Muscle layer of colon (tissue), 2 donors: ENCODE measurements at regions not wholly inside any gene's neighbourhood (a gene's known extent, or its start where the extent isn't known, plus 50 kb on each side); places are given as distances from the start of the nearest gene placed in this dataset.

Experiments
- H3K27ac ChIP-seq: one replicate; pipeline ENCODE4 v1.7.0; 2013; ENCODE audit warnings: low read depth, mild to moderate bottlenecking, low read length, moderate library complexity
- H3K27me3 ChIP-seq, 2 donors: one replicate each; pipeline ENCODE4 v1.7.0; 2013; ENCODE audit warnings: low read length in 2 of 2, mild to moderate bottlenecking in 2 of 2; ENCODE audit not compliant: insufficient read depth in 2 of 2, control insufficient read depth in 1 of 2
- H3K36me3 ChIP-seq: one replicate; pipeline ENCODE4 v1.7.0; 2013; ENCODE audit warnings: mild to moderate bottlenecking, low read length; ENCODE audit not compliant: insufficient read depth
- H3K4me1 ChIP-seq: one replicate; pipeline ENCODE4 v1.7.0; 2013; ENCODE audit warnings: mild to moderate bottlenecking, low read length; ENCODE audit not compliant: insufficient read depth
- H3K4me3 ChIP-seq, 2 donors: one replicate each; pipeline ENCODE4 v1.7.0; 2013; ENCODE audit warnings: low read length in 2 of 2, low read depth in 1 of 2, mild to moderate bottlenecking in 1 of 2, moderate library complexity in 1 of 2
- H3K9ac ChIP-seq: one replicate; pipeline ENCODE4 v1.7.0; 2013; ENCODE audit warnings: low read length
- H3K9me3 ChIP-seq: one replicate; pipeline ENCODE4 v1.7.0; 2013; ENCODE audit warnings: mild to moderate bottlenecking, low read length
- donor health status: abdominal sarcoma.
- donor health status: Adenocarcinoma of cecum.

DNA sequence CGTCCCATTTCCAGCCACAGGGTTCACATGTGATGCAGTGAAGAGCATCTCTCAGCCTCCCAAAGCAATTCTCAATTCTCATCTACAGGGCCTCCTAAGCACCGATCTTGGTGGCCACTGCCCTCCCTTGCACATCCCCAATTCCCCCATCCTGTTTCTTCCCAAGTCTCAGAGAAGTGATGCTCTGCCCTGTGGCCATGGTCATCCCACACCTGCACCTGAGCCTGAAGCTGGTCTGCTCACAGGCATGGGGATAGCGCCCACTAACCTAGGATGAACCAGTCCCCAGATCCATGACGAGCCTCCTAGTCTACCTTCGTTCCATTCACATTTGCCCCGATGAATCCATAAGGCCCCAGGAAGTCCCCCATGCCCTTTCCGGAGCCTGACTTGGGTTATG, 201.5 kb downstream of the UACA start:
- Histone ChIP-seq H3K9me3 (no peaks in the 10 kb centered on the region), H3K4me3 (no peak overlapping the region), H3K27me3 (peaks cover 0 to 6% of the 10 kb centered on the region in 2 donors), H3K27ac (no peak overlapping the region), H3K9ac (no peak overlapping the region), H3K4me1 (peaks cover 4% of the 10 kb centered on the region), H3K36me3 (no peaks in the 10 kb centered on the region)

DNA sequence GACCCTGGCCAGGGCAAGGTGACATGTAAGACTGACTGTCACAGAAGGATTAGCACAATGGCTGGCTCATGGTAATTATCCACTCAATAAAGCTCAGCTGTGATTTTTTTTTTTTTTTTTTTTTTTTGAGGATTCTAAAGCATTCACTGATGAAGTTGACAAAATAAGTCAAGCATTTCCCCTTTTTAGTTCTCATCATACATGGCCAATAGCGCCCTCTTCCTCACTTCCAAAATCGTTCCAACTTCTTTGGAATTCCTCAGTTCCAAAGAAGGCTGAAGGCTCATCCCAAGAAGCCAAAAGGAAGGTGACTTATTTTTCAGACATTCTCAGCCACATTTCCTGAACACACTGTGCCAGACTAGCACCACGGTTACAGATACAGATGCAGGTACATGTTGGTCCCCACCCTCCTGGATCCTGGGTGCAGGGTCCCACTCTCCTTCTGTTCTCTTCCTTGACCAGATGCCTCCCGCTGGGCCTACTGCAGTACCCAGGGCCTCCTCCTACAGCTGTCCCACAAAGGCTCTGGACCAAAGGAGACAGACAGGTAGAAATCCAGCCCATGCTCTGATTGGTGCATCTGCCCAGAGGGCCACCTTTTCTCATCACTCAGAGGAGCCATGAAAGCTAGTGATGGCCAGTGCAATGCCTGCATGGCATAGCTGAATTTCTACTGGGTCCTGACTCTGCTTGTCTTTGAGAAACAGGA, 202.6 kb downstream of the UACA start:
- Histone ChIP-seq H3K9ac (no peak overlapping the region), H3K36me3 (no peaks in the 10 kb centered on the region), H3K4me3 (no peak overlapping the region), H3K27me3 (no peaks in the 10 kb centered on the region), H3K9me3 (no peaks in the 10 kb centered on the region), H3K27ac (no peak overlapping the region), H3K4me1 (peaks cover 4% of the 10 kb centered on the region)

DNA sequence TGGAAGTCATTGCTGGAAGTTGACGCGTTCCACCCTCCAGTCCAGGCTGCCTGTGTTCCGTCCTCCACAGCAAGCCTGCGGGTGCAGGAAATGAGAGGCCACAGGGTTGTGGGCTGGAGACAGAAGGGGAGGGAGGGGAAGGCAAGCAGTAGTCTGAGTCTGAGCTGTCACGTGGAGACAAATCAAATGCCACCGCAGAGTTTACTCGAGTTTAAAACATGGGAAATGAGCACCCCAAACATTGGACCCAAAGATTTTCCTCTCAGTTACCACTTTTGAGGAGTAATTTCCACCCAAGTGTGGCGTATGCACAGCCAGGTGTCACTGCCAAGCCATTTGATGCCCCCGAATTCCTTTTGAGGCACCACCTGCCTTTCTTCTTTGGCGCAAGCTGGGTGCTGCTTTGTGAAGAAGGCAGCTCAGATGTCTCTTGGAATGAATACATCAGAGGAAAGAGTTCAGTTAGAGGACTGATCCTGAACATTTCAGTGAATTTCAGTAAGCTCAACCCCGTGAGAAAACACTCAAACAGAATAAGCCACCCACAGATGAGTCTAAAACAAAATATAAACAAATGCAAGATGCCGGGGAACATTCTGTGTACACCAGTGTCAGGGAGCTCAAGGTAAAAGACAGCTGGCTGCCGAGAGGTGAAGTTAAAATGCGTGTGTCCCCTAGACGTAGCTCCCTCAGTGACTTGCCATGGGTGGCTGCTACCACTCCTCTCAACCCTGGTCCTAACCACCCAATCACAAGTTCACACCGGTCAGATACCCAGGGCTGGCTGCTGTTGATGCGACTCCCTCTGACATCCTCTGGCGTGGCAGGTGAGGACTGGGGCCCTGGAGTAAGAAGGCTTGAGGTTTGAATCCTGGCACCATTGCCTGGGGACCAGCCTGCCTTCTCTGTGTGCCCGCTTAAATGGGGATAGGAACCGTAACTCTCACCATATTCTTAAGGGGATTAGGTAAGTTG, 203.8 kb downstream of the UACA start:
- Histone ChIP-seq H3K4me1 (peaks cover 4% of the 10 kb centered on the region), H3K9ac (no peak overlapping the region), H3K36me3 (no peaks in the 10 kb centered on the region), H3K27me3 (no peaks in the 10 kb centered on the region), H3K27ac (no peak overlapping the region), H3K9me3 (no peaks in the 10 kb centered on the region), H3K4me3 (no peak overlapping the region)

DNA sequence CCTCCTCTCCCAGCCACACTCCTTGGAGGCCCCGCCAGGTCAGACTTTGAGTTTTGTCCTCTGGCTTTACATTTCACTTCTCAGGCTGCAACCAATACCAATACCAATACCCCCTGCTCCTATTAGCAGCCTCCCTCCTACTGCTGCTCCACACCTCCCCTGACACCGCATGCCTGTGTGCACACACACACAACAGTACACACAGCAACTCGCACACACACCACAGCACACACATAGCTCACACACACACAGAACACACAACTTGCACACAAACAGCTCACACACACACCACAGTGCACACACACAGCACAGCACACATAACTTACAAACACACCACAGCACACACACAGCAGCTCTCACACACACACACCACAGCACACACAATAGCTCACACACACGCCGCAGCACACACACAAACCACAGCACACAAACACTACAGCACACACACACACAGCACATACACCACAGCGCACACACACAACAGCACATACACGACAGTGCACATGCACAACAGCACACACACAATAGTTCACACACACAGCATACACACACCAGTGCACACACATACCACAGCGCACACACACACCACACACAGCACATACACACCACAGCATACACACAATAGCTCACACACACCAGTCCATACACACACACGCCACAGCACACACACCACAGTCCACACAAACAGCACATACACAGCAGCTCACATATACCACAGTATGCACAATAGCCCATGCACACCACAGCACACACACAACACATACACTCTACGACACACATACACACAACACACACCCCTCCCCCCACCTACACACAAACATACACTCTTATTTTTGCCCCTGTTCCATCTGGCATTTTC, 204.7 kb downstream of the UACA start:
- no peak overlapping the region for H3K4me3 ChIP-seq
- H3K9ac ChIP-seq, result no peak overlapping the region
- no peaks in the 10 kb centered on the region for H3K27me3 ChIP-seq
- no peaks in the 10 kb centered on the region for H3K36me3 ChIP-seq
- no peaks in the 10 kb centered on the region for H3K9me3 ChIP-seq
- H3K27ac ChIP-seq, result no peak overlapping the region
- H3K4me1 ChIP-seq, result peaks cover 4% of the 10 kb centered on the region

DNA sequence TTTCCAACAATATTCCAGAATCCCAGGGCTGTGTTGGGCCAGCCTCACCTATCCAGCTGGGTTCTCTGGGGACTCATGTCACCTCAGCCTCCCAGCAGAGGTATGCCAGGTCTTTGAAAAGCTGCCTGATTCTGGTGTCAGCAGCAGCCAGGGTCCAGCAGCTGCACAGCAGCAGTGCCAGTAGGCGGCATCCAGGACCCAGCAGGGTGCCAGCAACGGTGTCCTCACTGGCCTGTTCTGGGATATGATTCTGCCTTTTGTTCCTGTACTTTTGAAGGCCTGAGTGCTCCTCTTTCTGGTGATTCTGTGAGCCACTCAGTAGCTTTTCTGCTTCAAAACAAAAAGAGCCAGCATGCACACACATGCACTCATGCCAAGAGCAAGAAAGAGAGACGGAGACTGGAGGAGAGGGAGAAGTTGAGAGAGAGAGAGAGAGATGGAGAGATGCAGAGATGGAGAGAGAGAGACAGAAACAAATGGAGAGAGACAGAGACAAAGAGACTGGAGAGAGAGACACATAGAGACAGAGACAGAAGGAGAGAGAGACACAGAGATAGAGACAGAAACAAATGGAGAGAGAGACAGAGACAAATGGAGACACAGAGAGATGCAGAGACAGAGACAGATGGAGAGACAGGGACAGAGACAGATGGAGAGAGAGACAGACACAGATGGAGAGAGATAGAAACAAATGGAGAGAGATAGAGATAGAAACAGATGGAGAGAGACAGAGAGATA, 205.7 kb downstream of the UACA start:
- H3K9ac ChIP-seq, result no peak overlapping the region
- H3K4me3 ChIP-seq, result no peak overlapping the region
- H3K9me3 ChIP-seq, result no peaks in the 10 kb centered on the region
- H3K4me1 ChIP-seq, result peaks cover 4% of the 10 kb centered on the region
- H3K27me3 ChIP-seq, result no peaks in the 10 kb centered on the region
- H3K36me3 ChIP-seq, result no peaks in the 10 kb centered on the region
- no peak overlapping the region for H3K27ac ChIP-seq

DNA sequence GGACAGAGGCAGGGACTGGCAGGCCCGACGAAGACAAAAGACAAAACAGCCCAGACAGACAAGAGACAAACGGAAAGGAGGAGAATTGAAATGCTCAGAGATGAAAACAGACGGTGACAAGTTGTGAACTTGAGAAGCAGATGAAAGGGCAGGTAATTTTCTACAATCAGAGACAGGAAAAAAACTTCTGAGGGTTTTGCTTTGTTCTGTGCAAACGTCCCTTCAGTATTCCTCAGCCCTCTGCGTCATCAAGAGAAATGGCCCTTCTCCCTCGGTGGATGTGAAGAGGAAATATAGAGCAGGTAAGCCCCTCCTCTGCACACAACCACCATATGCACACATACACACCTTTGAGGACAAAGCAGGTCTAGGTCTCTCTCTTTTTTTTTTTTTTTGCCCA, 206.6 kb downstream of the UACA start:
- no peaks in the 10 kb centered on the region for H3K36me3 ChIP-seq
- no peaks in the 10 kb centered on the region for H3K27me3 ChIP-seq
- no peak overlapping the region for H3K4me3 ChIP-seq
- H3K27ac ChIP-seq, result no peak overlapping the region
- no peak overlapping the region for H3K9ac ChIP-seq
- H3K9me3 ChIP-seq, result no peaks in the 10 kb centered on the region
- H3K4me1 ChIP-seq, result peaks cover 4% of the 10 kb centered on the region

DNA sequence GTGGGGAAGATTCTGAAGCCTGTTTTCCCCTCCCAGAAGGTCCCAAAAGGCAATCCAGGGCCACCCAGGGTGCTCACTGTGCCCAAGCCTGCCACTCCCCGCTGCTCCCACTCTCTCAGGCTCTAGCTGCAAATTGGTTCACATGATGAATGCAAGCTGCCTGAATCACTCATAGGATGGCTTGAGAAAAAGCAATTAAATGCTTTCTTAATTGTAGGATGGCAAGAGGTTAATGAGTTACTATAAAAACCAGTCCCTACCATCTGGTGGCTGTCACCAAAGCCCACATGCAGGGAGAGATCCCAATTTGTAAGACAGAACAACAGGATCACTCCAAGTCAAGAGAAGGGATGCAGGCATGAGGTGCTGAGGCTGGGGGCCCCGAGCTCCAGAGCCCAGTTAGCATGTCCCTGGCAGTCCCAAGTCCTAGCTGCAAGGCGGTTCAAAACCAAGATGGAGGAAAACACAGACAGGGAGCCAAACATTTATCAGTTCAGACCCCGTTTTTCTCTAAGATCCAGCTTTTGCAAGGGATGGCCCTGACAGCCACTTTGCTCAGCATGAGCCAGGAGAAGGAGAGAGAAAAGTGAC, 207.1 kb downstream of the UACA start:
- H3K4me1 ChIP-seq, result peaks cover 4% of the 10 kb centered on the region
- no peaks in the 10 kb centered on the region for H3K9me3 ChIP-seq
- no peaks in the 10 kb centered on the region for H3K36me3 ChIP-seq
- H3K4me3 ChIP-seq, result no peak overlapping the region
- H3K27ac ChIP-seq, result no peak overlapping the region
- no peaks in the 10 kb centered on the region for H3K27me3 ChIP-seq
- no peak overlapping the region for H3K9ac ChIP-seq

DNA sequence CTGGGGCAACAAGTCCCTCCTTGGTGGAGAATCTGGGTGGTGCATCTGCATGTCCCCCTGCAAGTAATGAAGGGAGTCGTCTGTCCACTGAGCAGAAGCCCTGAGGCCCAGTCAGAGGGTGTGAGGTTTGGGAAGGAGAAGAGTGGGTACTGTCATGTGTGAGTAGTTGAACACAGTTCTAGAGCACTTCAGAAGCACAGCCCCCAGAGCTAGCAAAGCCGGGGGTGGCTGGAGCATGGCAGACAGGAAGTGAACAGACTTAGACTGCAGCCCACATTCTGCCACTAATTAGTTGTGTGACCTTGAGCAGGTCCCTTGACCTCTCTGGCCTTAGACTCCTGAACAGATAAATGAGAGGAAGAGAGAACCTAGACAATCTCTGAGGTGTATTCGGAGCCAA, 207.6 kb downstream of the UACA start:
- Histone ChIP-seq H3K9ac (no peak overlapping the region), H3K4me3 (no peak overlapping the region), H3K27me3 (no peaks in the 10 kb centered on the region), H3K27ac (no peak overlapping the region), H3K4me1 (peaks cover 4% of the 10 kb centered on the region), H3K36me3 (no peaks in the 10 kb centered on the region), H3K9me3 (no peaks in the 10 kb centered on the region)

DNA sequence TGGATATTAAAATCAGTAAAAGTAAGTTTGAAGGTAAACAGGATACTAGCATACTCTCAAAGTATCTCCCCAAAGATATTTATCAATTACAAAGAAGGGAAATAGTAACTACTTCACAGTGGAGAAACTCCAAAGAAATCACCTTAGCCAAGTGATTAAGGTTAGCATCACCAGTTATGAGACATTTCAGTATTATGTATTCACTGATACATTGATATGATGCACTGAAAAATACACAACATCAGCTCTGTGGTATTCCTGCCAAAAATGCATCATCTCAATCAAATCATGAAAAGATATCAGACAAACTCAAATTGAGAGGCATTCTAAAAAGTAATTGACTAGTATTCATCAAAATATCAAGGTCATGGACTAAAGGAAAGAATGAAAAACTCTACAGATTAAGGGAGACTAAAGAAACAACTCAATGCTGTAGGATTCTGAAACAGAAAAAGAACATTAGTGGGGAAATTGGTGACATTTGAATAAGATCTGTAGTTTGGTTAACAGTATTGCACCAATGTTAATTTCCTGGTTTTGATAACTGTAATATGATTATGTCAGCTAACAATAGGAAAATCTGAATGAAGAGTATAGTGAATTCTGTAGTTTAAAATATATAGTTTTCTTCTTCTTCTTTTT, 215.4 kb downstream of the UACA start:
- Histone ChIP-seq H3K4me3 (no peak overlapping the region), H3K4me1 (no peaks in the 10 kb centered on the region), H3K27ac (no peak overlapping the region), H3K9me3 (no peaks in the 10 kb centered on the region), H3K36me3 (no peaks in the 10 kb centered on the region), H3K27me3 (no peaks in the 10 kb centered on the region), H3K9ac (no peak overlapping the region)

DNA sequence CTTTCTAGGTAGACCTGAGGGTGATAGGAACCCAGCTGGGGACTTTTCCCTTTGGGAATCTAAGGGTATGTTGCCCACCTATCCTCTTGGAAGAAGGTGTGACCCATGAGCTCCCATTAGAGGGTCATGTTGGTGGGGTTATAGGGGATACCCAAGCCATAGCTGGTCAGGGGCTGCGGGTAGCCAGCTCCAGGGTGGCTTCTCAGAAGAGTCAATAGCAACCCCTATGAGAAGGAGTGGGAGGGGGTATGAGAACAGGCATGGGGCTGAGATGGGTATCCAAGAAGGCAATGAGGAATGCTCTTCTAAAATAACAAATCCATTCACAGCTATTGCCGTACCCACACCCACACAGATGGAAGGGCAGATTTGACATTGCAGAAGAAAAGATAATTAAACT, 217.8 kb downstream of the UACA start:
- Histone ChIP-seq H3K36me3 (no peaks in the 10 kb centered on the region), H3K9ac (no peak overlapping the region), H3K27me3 (no peaks in the 10 kb centered on the region), H3K4me1 (no peaks in the 10 kb centered on the region), H3K4me3 (no peak overlapping the region), H3K27ac (no peak overlapping the region), H3K9me3 (no peaks in the 10 kb centered on the region)
